ENCODE measurements at regions not wholly inside any gene's neighbourhood (a gene's known extent, or its start where the extent isn't known, plus 50 kb on each side); places are given as distances from the start of the nearest gene placed in this dataset.

DNA sequence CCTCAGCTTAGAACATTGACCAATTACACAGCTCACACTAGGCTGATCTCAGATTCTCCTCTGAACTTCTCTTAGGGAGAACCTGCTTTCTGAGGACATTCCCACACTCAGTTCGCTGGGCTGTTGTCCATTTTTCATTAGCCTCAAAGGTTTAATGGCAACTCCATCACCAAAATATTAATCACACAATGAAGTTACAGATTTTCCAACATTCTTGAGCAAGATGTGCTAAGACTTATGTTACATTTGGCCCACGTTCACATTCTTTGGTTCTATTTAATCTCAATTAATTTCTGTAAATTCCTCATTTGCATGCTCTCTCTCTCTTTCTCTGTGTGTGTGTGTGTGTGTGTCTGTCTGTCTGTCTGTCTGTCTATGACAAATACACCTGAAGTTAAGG lies 82.3 kb upstream of the EDNRA start:
- Histone ChIP-seq H3K27ac (ENCODE audit: insufficient read depth in 1 of 2, low read depth in 1 of 2, low read length in 2 of 2, poor library complexity in 1 of 2, severe bottlenecking in 2 of 2) (no peak overlapping the region), H3K4me1 (ENCODE audit: control extremely low read depth in 1 of 4, control insufficient read depth in 4 of 4, insufficient read depth in 4 of 4, low read length in 3 of 4) (no peaks in the 10 kb centered on the region), H3K36me3 (ENCODE audit: control insufficient read depth in 4 of 4, insufficient read depth in 4 of 4, low read length in 3 of 4) (no peaks in the 10 kb centered on the region), H3K27me3 (replicated peaks in 2 of 5; ENCODE audit: control insufficient read depth in 4 of 5, insufficient read depth in 5 of 5, low read length in 4 of 5) (no peaks in the 10 kb centered on the region), H3K9me3 (ENCODE audit: control extremely low read depth in 1 of 5, control insufficient read depth in 4 of 5, insufficient read depth in 2 of 5, low read depth in 1 of 5, low read length in 4 of 5) (no peaks in the 10 kb centered on the region), H3K4me3 (ENCODE audit: control insufficient read depth in 1 of 7, extremely low read depth in 1 of 7, insufficient read depth in 4 of 7, low read depth in 2 of 7, low read length in 6 of 7) (no peak overlapping the region)
- ChIA-PET POLR2A (no interaction called here), CTCF (interaction anchor here (0.6 kb wide), 1 partner anchor 55 kb away, joined by 3 read pairs; no protein-coding TSS in a partner anchor)
- DNase-seq: no peak
- 73% methylated on average over 1 of the region's 2 CpGs for WGBS (ENCODE audit: insufficient coverage)

DNA sequence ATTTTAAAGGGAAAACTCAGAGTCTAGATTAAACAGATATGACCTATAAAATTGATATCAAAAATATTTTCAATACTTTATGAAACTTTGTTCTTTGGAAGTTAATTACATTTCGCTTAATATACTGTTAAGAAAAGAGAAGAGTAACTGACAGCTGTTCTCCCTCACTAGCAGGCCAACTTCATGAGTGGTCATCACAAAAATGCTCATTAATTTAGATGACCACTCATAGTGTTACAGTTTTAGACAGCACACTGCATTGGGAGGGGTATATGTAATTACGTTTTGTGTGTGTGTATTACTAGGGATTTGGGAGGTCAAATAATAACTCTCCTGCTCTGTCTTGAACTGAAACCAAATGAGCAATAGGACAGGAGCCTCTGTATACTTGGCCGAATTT lies 80.2 kb upstream of the EDNRA start:
- no peak overlapping the region for H3K4me3 ChIP-seq (ENCODE audit: control insufficient read depth in 1 of 7, extremely low read depth in 1 of 7, insufficient read depth in 4 of 7, low read depth in 2 of 7, low read length in 6 of 7)
- no peaks in the 10 kb centered on the region for H3K9me3 ChIP-seq (ENCODE audit: control extremely low read depth in 1 of 5, control insufficient read depth in 4 of 5, insufficient read depth in 2 of 5, low read depth in 1 of 5, low read length in 4 of 5)
- DNase-seq: no peak
- ChIA-PET POLR2A (no interaction called here), CTCF (no interaction called here)
- H3K36me3 ChIP-seq (ENCODE audit: control insufficient read depth in 4 of 4, insufficient read depth in 4 of 4, low read length in 3 of 4): no peaks in the 10 kb centered on the region
- no peak overlapping the region for H3K27ac ChIP-seq (ENCODE audit: insufficient read depth in 1 of 2, low read depth in 1 of 2, low read length in 2 of 2, poor library complexity in 1 of 2, severe bottlenecking in 2 of 2)
- H3K27me3 ChIP-seq (replicated peaks in 2 of 5; ENCODE audit: control insufficient read depth in 4 of 5, insufficient read depth in 5 of 5, low read length in 4 of 5): no peaks in the 10 kb centered on the region
- WGBS (ENCODE audit: insufficient coverage): 100% methylated on average over 1 of the region's 3 CpGs
- H3K4me1 ChIP-seq (ENCODE audit: control extremely low read depth in 1 of 4, control insufficient read depth in 4 of 4, insufficient read depth in 4 of 4, low read length in 3 of 4): no peaks in the 10 kb centered on the region

DNA sequence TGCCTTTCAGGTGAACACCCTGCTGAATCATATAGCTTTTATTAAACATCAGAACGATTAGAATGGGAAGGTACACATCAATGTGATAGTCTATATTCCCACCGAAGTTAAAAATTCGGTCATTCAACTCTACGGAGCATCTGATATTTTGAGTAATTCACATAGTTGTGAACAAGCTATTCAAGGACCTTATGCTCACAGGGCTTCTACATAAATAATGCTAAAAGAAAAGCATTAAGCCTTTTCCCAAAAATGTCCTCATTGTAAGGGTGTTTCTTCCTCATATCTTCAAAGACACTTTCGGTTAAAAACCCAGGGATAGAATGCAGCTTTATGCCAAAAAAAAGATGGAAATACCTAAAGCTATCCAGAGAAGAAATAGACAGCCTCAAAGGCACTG lies 79.7 kb upstream of the EDNRA start:
- CTCF ChIA-PET: no interaction called here
- DNase-seq: no peak
- no peak overlapping the region for H3K4me3 ChIP-seq (ENCODE audit: control insufficient read depth in 1 of 7, extremely low read depth in 1 of 7, insufficient read depth in 4 of 7, low read depth in 2 of 7, low read length in 6 of 7)
- H3K4me1 ChIP-seq (ENCODE audit: control extremely low read depth in 1 of 4, control insufficient read depth in 4 of 4, insufficient read depth in 4 of 4, low read length in 3 of 4): no peaks in the 10 kb centered on the region
- 57% methylated on average over 1 of the region's 5 CpGs for WGBS (ENCODE audit: insufficient coverage)
- no peaks in the 10 kb centered on the region for H3K27me3 ChIP-seq (replicated peaks in 2 of 5; ENCODE audit: control insufficient read depth in 4 of 5, insufficient read depth in 5 of 5, low read length in 4 of 5)
- POLR2A ChIA-PET: no interaction called here
- no peak overlapping the region for H3K27ac ChIP-seq (ENCODE audit: insufficient read depth in 1 of 2, low read depth in 1 of 2, low read length in 2 of 2, poor library complexity in 1 of 2, severe bottlenecking in 2 of 2)
- no peaks in the 10 kb centered on the region for H3K36me3 ChIP-seq (ENCODE audit: control insufficient read depth in 4 of 4, insufficient read depth in 4 of 4, low read length in 3 of 4)
- H3K9me3 ChIP-seq (ENCODE audit: control extremely low read depth in 1 of 5, control insufficient read depth in 4 of 5, insufficient read depth in 2 of 5, low read depth in 1 of 5, low read length in 4 of 5): no peaks in the 10 kb centered on the region

DNA sequence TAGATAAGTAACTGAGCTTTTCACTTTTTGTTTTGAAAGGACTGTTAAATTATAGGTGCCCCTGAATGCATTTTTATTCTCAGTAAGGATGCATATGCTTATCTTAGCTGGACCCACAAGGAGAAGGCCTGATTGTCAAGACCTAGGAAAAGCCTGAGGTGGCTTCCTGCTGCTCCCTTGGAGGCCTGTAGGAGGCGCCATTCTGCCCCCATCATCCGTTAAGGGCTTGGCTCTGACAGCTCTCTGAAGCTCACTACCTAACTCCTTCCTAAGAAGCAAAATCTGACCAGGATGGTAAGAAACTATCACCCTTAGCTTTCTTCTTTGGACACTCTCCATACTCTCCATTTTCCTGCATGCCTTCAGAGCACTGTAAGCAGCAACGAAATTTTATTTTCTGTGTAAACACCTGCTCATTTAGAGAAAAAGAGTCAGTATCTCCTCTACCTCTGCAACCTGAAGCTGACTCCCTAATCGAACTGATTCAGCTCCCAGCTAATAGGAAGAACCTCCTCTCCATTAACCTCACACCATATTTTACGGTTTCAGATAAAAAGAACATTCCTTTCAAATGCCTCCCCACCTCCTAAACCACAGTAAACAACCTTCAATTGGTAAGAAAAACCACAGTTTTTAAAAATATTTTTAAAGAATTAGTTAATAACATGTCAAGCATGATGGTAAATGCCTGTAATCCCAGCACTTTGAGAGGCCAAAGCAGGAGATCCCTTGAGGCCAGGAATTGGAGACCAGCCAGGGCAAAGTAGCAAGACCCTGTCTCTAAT lies 73.4 kb upstream of the EDNRA start:
- no peak for DNase-seq
- Histone ChIP-seq H3K27ac (ENCODE audit: insufficient read depth in 1 of 2, low read depth in 1 of 2, low read length in 2 of 2, poor library complexity in 1 of 2, severe bottlenecking in 2 of 2) (no peak overlapping the region), H3K36me3 (ENCODE audit: control insufficient read depth in 4 of 4, insufficient read depth in 4 of 4, low read length in 3 of 4) (no peaks in the 10 kb centered on the region), H3K9me3 (ENCODE audit: control extremely low read depth in 1 of 5, control insufficient read depth in 4 of 5, insufficient read depth in 2 of 5, low read depth in 1 of 5, low read length in 4 of 5) (no peaks in the 10 kb centered on the region), H3K4me3 (ENCODE audit: control insufficient read depth in 1 of 7, extremely low read depth in 1 of 7, insufficient read depth in 4 of 7, low read depth in 2 of 7, low read length in 6 of 7) (no peak overlapping the region), H3K27me3 (replicated peaks in 2 of 5; ENCODE audit: control insufficient read depth in 4 of 5, insufficient read depth in 5 of 5, low read length in 4 of 5) (no peaks in the 10 kb centered on the region), H3K4me1 (ENCODE audit: control extremely low read depth in 1 of 4, control insufficient read depth in 4 of 4, insufficient read depth in 4 of 4, low read length in 3 of 4) (no peaks in the 10 kb centered on the region)
- POLR2A ChIA-PET: no interaction called here
- CTCF ChIA-PET: no interaction called here
- WGBS (ENCODE audit: insufficient coverage): 22% methylated on average over 4 of the region's 5 CpGs

DNA sequence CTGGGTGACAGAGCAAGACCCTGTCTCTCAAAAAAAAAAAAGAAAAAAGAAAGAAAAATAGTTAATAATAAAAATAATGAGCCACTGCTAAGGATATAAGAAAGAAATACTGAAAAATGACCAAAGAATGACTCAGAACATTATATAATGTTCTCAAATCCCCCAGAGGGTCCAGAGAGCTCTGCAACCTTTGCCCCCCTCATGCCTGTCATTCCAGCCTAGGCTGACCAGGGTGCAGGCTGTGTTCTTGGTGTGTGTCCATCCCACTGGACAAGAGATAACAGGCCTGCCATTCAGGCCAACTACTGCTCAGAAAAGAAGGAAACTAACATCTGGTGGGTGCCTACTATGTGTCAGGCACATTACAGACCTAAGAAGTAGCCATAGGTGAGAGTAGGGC lies 72.7 kb upstream of the EDNRA start:
- POLR2A ChIA-PET: no interaction called here
- H3K4me3 ChIP-seq (ENCODE audit: control insufficient read depth in 1 of 7, extremely low read depth in 1 of 7, insufficient read depth in 4 of 7, low read depth in 2 of 7, low read length in 6 of 7): no peak overlapping the region
- CTCF ChIA-PET: no interaction called here
- no peaks in the 10 kb centered on the region for H3K36me3 ChIP-seq (ENCODE audit: control insufficient read depth in 4 of 4, insufficient read depth in 4 of 4, low read length in 3 of 4)
- H3K4me1 ChIP-seq (ENCODE audit: control extremely low read depth in 1 of 4, control insufficient read depth in 4 of 4, insufficient read depth in 4 of 4, low read length in 3 of 4): no peaks in the 10 kb centered on the region
- no peaks in the 10 kb centered on the region for H3K9me3 ChIP-seq (ENCODE audit: control extremely low read depth in 1 of 5, control insufficient read depth in 4 of 5, insufficient read depth in 2 of 5, low read depth in 1 of 5, low read length in 4 of 5)
- no peak overlapping the region for H3K27ac ChIP-seq (ENCODE audit: insufficient read depth in 1 of 2, low read depth in 1 of 2, low read length in 2 of 2, poor library complexity in 1 of 2, severe bottlenecking in 2 of 2)
- no peaks in the 10 kb centered on the region for H3K27me3 ChIP-seq (replicated peaks in 2 of 5; ENCODE audit: control insufficient read depth in 4 of 5, insufficient read depth in 5 of 5, low read length in 4 of 5)
- no peak for DNase-seq

DNA sequence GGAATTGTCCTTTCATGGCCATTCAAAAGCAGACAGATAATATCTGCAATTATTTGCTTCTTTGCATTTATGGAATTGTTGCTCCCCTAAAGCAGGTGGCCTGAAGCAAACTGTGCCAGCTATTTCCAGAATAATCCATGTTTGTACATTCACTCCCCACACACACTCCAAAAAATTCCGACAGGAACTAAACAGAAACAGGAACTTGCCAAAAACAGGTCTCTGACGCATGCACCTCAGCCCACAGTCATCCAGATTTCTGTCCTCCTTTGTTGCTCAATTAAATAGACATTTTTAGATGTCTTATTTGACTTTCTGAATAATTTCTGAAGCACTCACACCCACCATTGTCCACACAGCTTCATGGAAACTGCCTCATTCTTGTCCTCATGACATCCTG lies 71.5 kb upstream of the EDNRA start:
- Histone ChIP-seq H3K9me3 (ENCODE audit: control extremely low read depth in 1 of 5, control insufficient read depth in 4 of 5, insufficient read depth in 2 of 5, low read depth in 1 of 5, low read length in 4 of 5) (no peaks in the 10 kb centered on the region), H3K27ac (ENCODE audit: insufficient read depth in 1 of 2, low read depth in 1 of 2, low read length in 2 of 2, poor library complexity in 1 of 2, severe bottlenecking in 2 of 2) (no peak overlapping the region), H3K27me3 (replicated peaks in 2 of 5; ENCODE audit: control insufficient read depth in 4 of 5, insufficient read depth in 5 of 5, low read length in 4 of 5) (no peaks in the 10 kb centered on the region), H3K4me3 (ENCODE audit: control insufficient read depth in 1 of 7, extremely low read depth in 1 of 7, insufficient read depth in 4 of 7, low read depth in 2 of 7, low read length in 6 of 7) (no peak overlapping the region), H3K4me1 (ENCODE audit: control extremely low read depth in 1 of 4, control insufficient read depth in 4 of 4, insufficient read depth in 4 of 4, low read length in 3 of 4) (no peaks in the 10 kb centered on the region), H3K36me3 (ENCODE audit: control insufficient read depth in 4 of 4, insufficient read depth in 4 of 4, low read length in 3 of 4) (no peaks in the 10 kb centered on the region)
- DNase-seq: no peak
- ChIA-PET CTCF (no interaction called here), POLR2A (no interaction called here)
- WGBS (ENCODE audit: insufficient coverage): 70% methylated on average over 1 of the region's 2 CpGs

DNA sequence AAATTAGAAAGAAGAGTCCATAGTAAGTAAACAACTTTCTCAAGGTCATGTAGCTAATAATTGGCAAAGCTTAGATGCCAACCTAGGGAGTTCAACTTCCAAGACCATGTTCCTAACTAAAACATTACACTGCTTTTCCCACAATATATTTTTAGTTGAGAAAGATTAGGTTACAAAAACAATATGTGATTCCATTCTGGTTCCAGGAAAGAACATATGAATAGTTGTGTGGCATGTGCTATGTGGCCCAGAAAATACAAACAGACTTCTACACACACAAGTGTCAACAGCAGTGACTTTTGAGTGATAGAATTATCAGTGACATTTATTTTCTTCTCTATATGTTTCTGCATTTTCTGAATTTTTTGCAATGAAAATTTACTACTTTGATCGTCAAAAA lies 62.7 kb upstream of the EDNRA start:
- Histone ChIP-seq H3K9me3 (ENCODE audit: control extremely low read depth in 1 of 5, control insufficient read depth in 4 of 5, insufficient read depth in 2 of 5, low read depth in 1 of 5, low read length in 4 of 5) (peaks cover 0 to 2% (median 0%) of the 10 kb centered on the region in 5 experiments), H3K27me3 (replicated peaks in 2 of 5; ENCODE audit: control insufficient read depth in 4 of 5, insufficient read depth in 5 of 5, low read length in 4 of 5) (no peaks in the 10 kb centered on the region), H3K27ac (ENCODE audit: insufficient read depth in 1 of 2, low read depth in 1 of 2, low read length in 2 of 2, poor library complexity in 1 of 2, severe bottlenecking in 2 of 2) (no peak overlapping the region), H3K4me3 (ENCODE audit: control insufficient read depth in 1 of 7, extremely low read depth in 1 of 7, insufficient read depth in 4 of 7, low read depth in 2 of 7, low read length in 6 of 7) (no peak overlapping the region), H3K36me3 (ENCODE audit: control insufficient read depth in 4 of 4, insufficient read depth in 4 of 4, low read length in 3 of 4) (no peaks in the 10 kb centered on the region), H3K4me1 (ENCODE audit: control extremely low read depth in 1 of 4, control insufficient read depth in 4 of 4, insufficient read depth in 4 of 4, low read length in 3 of 4) (no peaks in the 10 kb centered on the region)
- DNase-seq: no peak
- POLR2A ChIA-PET: no interaction called here
- no CpG with 5 or more reads among the region's 1 CpG for WGBS (ENCODE audit: insufficient coverage)
- CTCF ChIA-PET: no interaction called here

Measured in common myeloid progenitor, CD34-positive (primary cell).